ENCODE measurements at regions not wholly inside any gene's neighbourhood (a gene's known extent, or its start where the extent isn't known, plus 50 kb on each side); places are given as distances from the start of the nearest gene placed in this dataset.

- Histone ChIP-seq H3K27ac (peak overlapping the region in 2 of 4 donors; percentile 48 to 75), H3K4me1 (peaks cover 0 to 22% (median 0%) of the 10 kb centered on the region in 4 donors), H3K27me3 (no peaks in the 10 kb centered on the region), H3K4me3 (no peak overlapping the region), H3K9me3 (peaks cover 0 to 7% (median 0%) of the 10 kb centered on the region in 4 donors), H3K36me3 (no peaks in the 10 kb centered on the region)
- DNase-seq (ENCODE audit: low spot score in 2 of 2) = peak in 1 of 2 donors; percentile 43
- no peak for TF ChIP-seq CTCF (IDR thresholded peaks at IDR 0.05)
- peak; percentile 20 to 61 for TF ChIP-seq EP300 (IDR thresholded peaks at IDR 0.05)
- TF ChIP-seq POLR2A (IDR thresholded peaks at IDR 0.05) = no peak
- WGBS, 2 donors = 44 to 46% methylated on average over 2 of the region's 2 CpGs
Measured at GRCh38 chr15:61660579-61660978, 399.7 kb downstream of the VPS13C start.

- peaks cover 0 to 7% (median 0%) of the 10 kb centered on the region in 4 donors for H3K9me3 ChIP-seq
- no peak for TF ChIP-seq CTCF (IDR thresholded peaks at IDR 0.05)
- TF ChIP-seq POLR2A (IDR thresholded peaks at IDR 0.05) = no peak
- TF ChIP-seq EP300 (IDR thresholded peaks at IDR 0.05) = no peak
- H3K4me3 ChIP-seq = no peak overlapping the region
- peaks cover 0 to 28% (median 0%) of the 10 kb centered on the region in 4 donors for H3K4me1 ChIP-seq
- H3K36me3 ChIP-seq = no peaks in the 10 kb centered on the region
- WGBS, 2 donors = 60 to 61% methylated on average over 5 of the region's 5 CpGs
- no peak for DNase-seq (ENCODE audit: low spot score in 2 of 2)
- H3K27me3 ChIP-seq = no peaks in the 10 kb centered on the region
- H3K27ac ChIP-seq = peak overlapping the region in 2 of 4 donors; percentile 48 to 75
Measured at GRCh38 chr15:61659566-61660190, 400.6 kb downstream of the VPS13C start.

GRCh38 chr15:61657461-61657860, 402.8 kb downstream of the VPS13C start:
- H3K27ac ChIP-seq = no peak overlapping the region
- no peak for DNase-seq (ENCODE audit: low spot score in 2 of 2)
- 83 to 86% methylated on average over 4 of the region's 4 CpGs for WGBS, 2 donors
- H3K4me1 ChIP-seq = peaks cover 0 to 28% (median 0%) of the 10 kb centered on the region in 4 donors
- no peak for TF ChIP-seq EP300 (IDR thresholded peaks at IDR 0.05)
- H3K36me3 ChIP-seq = no peaks in the 10 kb centered on the region
- H3K9me3 ChIP-seq = peaks cover 0 to 7% (median 0%) of the 10 kb centered on the region in 4 donors
- H3K4me3 ChIP-seq = no peak overlapping the region
- H3K27me3 ChIP-seq = no peaks in the 10 kb centered on the region

GRCh38 chr15:61656391-61656790, 403.9 kb downstream of the VPS13C start:
- H3K27me3 ChIP-seq = no peaks in the 10 kb centered on the region
- H3K4me3 ChIP-seq = no peak overlapping the region
- 87 to 90% methylated on average over 11 of the region's 11 CpGs for WGBS, 2 donors
- no peaks in the 10 kb centered on the region for H3K36me3 ChIP-seq
- H3K4me1 ChIP-seq = peaks cover 0 to 21% (median 0%) of the 10 kb centered on the region in 4 donors
- DNase-seq (ENCODE audit: low spot score in 2 of 2) = no peak
- H3K9me3 ChIP-seq = peaks cover 0 to 7% (median 0%) of the 10 kb centered on the region in 4 donors
- TF ChIP-seq EP300 (IDR thresholded peaks at IDR 0.05) (no peak), POLR2A (IDR thresholded peaks at IDR 0.05) (no peak), CTCF (IDR thresholded peaks at IDR 0.05) (no peak)
- peak overlapping the region in 2 of 4 donors; percentile 13 to 88 for H3K27ac ChIP-seq

- WGBS, 2 donors = 60 to 62% methylated on average over 3 of the region's 3 CpGs
- peaks cover 0 to 17% (median 0%) of the 10 kb centered on the region in 4 donors for H3K4me1 ChIP-seq
- H3K36me3 ChIP-seq = no peaks in the 10 kb centered on the region
- peaks cover 0 to 7% (median 0%) of the 10 kb centered on the region in 4 donors for H3K9me3 ChIP-seq
- TF ChIP-seq EP300 (IDR thresholded peaks at IDR 0.05) = peak in 1 of 2 donors; percentile 81
- no peak for TF ChIP-seq POLR2A (IDR thresholded peaks at IDR 0.05)
- H3K27me3 ChIP-seq = no peaks in the 10 kb centered on the region
- peak in 1 of 2 donors; percentile 36 for DNase-seq (ENCODE audit: low spot score in 2 of 2)
- H3K27ac ChIP-seq = peak overlapping the region in 3 of 4 donors; percentile 25 to 88 (median 73)
- H3K4me3 ChIP-seq = no peak overlapping the region
Measured at GRCh38 chr15:61655881-61656280, 404.4 kb downstream of the VPS13C start.

- 69 to 78% methylated on average over 12 of the region's 12 CpGs for WGBS, 2 donors
- no peaks in the 10 kb centered on the region for H3K27me3 ChIP-seq
- peak overlapping the region; percentile 12 to 88 (median 49) for H3K27ac ChIP-seq
- DNase-seq (ENCODE audit: low spot score in 2 of 2) = no peak
- peaks cover 0 to 7% (median 0%) of the 10 kb centered on the region in 4 donors for H3K9me3 ChIP-seq
- no peak overlapping the region for H3K4me3 ChIP-seq
- no peaks in the 10 kb centered on the region for H3K36me3 ChIP-seq
- H3K4me1 ChIP-seq = peaks cover 0 to 11% (median 0%) of the 10 kb centered on the region in 4 donors
- TF ChIP-seq EP300 (IDR thresholded peaks at IDR 0.05) (peak in 1 of 2 donors; percentile 72), POLR2A (IDR thresholded peaks at IDR 0.05) (no peak)
Measured at GRCh38 chr15:61654918-61655317, 405.3 kb downstream of the VPS13C start.

Measured in tibial nerve (tissue), 4 donors.